ENCODE measurements at regions not wholly inside any gene's neighbourhood (a gene's known extent, or its start where the extent isn't known, plus 50 kb on each side); places are given as distances from the start of the nearest gene placed in this dataset.

- TF ChIP-seq POLR2A (IDR thresholded peaks at IDR 0.05) (no peak), CTCF (IDR thresholded peaks at IDR 0.05) (no peak), EP300 (IDR thresholded peaks at IDR 0.05; ENCODE audit: low read depth) (no peak), POLR2AphosphoS5 (IDR thresholded peaks at IDR 0.05) (no peak)
These were observed 357.1 kb downstream of the BARHL2 start for GRCh38 chr1:90359994-90360393.

Measured in transverse colon (tissue), 4 donors.